ENCODE measurements at regions not wholly inside any gene's neighbourhood (a gene's known extent, or its start where the extent isn't known, plus 50 kb on each side); places are given as distances from the start of the nearest gene placed in this dataset.

- no peak for ATAC-seq (ENCODE audit: poor library complexity)
- DNase-seq, result no peak
- intact Hi-C loops (cut with DNase I), result no loop called here
These were observed 354.6 kb upstream of the RASGEF1B start for GRCh38 chr4:81826335-81826734.

DNA sequence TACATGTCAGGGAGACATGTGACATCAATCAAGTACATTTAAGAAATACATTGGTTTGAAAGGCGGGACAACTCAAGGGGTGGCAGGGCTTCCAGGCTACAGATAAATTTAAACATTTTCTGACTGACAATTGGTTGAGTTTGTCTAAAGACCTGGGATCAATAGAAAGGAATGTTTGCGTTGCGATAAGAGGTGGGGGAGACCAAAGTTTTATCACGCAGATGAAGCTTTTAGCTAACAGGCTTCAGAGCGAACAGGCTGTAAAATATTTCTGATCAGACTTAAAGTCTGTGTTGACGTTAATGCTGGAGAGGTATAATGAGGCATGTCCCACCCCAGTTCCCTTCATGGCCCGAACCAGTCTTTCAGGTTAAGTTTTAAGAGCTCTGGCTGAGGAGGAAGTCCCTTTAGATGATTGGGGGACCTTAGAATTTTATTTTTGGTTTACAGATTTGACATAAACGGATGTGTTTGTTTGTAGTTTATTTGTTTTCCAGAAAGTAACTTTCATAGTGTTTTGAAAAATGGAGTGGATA lies 346.7 kb upstream of the RASGEF1B start:
- ATAC-seq (ENCODE audit: poor library complexity), result no peak
- intact Hi-C loops (cut with DNase I), result no loop called here
- DNase-seq, result no peak

DNA sequence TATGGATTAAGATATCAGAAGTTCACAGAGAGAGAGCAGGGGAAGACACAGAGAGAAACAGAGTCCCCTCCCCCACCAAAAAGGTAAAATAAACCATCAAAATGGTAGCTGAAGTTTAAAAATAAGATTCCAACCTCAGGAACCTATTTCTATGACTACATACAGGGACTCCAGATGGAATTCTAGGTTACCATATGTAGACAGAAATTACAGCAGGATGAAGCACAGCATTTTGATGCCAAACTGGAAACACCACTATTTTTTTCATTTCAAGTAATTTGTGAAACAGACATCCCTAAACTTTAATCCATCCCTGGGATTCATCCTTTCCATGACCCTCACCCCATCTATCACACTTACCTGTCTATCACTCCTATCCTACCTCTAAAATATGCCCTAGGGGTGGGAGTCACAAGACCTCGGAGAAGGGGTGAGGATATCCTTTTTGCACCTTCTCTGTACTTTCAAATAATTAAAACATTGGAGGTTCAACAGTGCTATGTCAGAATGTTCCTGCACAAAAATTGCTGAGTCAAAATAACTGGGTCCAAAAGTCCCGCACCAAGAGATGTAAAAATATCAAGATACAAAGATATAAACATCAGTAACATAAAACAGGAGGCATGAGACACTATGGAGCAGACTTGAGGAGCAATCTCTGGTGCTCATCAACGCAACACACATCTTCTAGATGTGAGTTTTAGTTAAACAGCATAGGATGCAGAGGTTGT lies 344.5 kb upstream of the RASGEF1B start:
- ATAC-seq (ENCODE audit: poor library complexity) (no peak), DNase-seq (no peak)

DNA sequence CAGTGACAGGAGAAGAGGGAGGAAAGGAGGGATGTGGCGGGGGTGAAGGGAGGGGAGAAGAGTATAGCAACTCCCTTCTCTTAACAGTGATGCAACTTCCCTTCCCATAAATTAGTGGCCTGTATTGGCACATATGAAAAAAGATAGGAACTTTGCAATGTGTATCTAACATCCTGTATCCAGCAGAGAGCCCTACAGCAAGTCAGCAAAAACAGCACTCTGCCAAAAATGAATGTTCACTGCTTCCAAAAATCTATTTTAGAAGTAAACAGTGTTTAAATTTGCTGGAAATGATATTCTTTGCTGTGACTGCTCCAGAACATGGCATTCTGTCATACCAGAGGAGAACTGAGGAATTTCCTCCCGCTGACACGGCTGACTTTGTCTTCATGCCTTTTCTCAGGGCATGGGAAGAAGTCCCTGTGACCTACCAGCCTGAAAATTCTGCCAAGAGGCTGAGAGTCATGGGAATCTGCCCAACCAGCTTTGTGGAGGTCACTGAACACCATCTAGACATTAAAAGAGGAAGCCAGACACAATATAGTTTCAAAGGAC lies 343.4 kb upstream of the RASGEF1B start:
- intact Hi-C loops (cut with DNase I), result no loop called here
- ATAC-seq (ENCODE audit: poor library complexity), result peak; percentile 55
- DNase-seq, result no peak

More for the DNA sequence above, 344.5 kb upstream of the RASGEF1B start:
- intact Hi-C loops (cut with DNase I), result no loop called here

- DNase-seq (no peak), ATAC-seq (ENCODE audit: poor library complexity) (no peak)
- intact Hi-C loops (cut with DNase I), result no loop called here
These were observed 340.0 kb upstream of the RASGEF1B start for GRCh38 chr4:81811562-81812293.

DNA sequence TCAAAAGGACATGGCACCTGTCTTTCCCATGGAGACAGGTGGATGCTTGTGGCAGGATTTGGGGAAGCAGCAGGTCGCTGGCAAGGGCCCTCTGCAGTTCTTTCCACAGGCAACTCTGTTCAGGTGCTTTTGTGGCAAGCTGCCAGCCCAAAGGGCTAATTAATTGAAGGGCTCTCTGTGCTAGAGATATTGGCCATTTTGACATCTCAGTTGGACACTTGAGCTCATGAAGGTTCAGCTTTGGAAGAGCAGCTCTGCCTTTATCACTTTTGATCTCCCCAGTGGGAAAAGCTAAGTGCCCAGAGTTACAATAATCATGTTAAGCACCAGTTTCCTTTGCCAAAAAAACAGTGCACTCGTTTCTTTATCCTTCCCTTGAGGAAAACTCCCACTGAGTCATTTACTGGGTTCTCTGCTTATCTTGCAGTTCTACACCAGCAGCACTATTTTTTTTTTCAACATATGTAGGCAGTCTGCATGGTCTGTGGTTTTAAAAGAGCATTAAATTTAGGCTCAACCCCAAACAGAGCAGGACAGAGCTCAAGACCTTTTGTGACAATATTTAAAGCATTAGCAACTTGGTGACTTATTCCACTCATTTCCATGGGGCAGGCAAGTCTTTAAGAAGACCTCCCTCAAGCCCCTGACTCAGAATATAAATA lies 336.4 kb upstream of the RASGEF1B start:
- no peak for DNase-seq
- no peak for ATAC-seq (ENCODE audit: poor library complexity)
- intact Hi-C loops (cut with DNase I), result no loop called here

- DNase-seq, result no peak
- ATAC-seq (ENCODE audit: poor library complexity), result no peak
- intact Hi-C loops (cut with DNase I), result no loop called here
These were observed 335.7 kb upstream of the RASGEF1B start for GRCh38 chr4:81807386-81807785.

- intact Hi-C loops (cut with DNase I), result no loop called here
- ATAC-seq (ENCODE audit: poor library complexity) (no peak), DNase-seq (no peak)
These were observed 334.8 kb upstream of the RASGEF1B start for GRCh38 chr4:81806485-81806884.

GRCh38 chr4:81804849-81805248 lies 333.1 kb upstream of the RASGEF1B start:
- no peak for ATAC-seq (ENCODE audit: poor library complexity)
- intact Hi-C loops (cut with DNase I), result no loop called here
- no peak for DNase-seq

GRCh38 chr4:81802285-81802846 lies 330.7 kb upstream of the RASGEF1B start:
- intact Hi-C loops (cut with DNase I), result no loop called here
- ATAC-seq (ENCODE audit: poor library complexity) (no peak), DNase-seq (no peak)

- DNase-seq, result no peak
- ATAC-seq (ENCODE audit: poor library complexity), result no peak
- intact Hi-C loops (cut with DNase I), result no loop called here
These were observed 327.7 kb upstream of the RASGEF1B start for GRCh38 chr4:81799371-81799770.

GRCh38 chr4:81796790-81797528 lies 325.3 kb upstream of the RASGEF1B start:
- ATAC-seq (ENCODE audit: poor library complexity) (no peak), DNase-seq (no peak)
- intact Hi-C loops (cut with DNase I), result no loop called here

DNA sequence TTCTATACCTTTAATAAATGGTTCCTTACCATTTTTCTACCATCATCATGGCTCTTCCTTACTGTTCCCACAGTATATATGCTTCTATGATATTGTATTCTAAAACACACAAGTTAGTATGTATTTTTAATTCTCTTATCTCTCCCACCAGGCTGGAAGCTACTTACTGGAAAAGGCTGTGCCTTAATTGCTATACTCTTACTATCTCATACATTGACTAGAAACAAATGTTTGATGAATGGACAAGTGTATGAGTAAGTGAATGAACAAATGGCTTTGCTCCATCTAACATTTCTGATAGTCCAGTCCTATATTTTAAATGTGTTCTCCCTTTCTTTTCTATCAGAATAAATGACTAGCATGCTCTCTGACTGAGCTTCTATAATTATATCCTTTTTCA lies 320.8 kb upstream of the RASGEF1B start:
- DNase-seq, result no peak
- intact Hi-C loops (cut with DNase I), result no loop called here
- ATAC-seq (ENCODE audit: poor library complexity), result no peak

DNA sequence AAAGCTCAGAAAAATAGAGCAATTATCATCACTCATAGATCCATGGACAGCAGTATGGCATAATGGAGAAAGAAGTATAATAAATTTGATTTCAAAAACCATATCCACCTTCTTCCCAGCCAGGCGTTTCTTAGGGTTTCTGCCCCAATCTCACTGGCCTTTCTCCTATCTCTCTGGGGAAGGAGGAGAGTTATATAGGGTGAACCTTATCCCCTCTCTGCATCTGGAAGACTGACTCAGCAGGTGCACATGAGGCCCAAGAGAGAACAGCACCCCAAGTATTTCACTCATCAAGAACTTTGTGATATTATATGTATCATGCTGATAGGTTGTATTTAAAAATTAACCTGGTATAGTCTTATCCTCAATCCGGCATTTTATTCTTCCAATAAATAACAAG lies 318.8 kb upstream of the RASGEF1B start:
- ATAC-seq (ENCODE audit: poor library complexity) (no peak), DNase-seq (no peak)

DNA sequence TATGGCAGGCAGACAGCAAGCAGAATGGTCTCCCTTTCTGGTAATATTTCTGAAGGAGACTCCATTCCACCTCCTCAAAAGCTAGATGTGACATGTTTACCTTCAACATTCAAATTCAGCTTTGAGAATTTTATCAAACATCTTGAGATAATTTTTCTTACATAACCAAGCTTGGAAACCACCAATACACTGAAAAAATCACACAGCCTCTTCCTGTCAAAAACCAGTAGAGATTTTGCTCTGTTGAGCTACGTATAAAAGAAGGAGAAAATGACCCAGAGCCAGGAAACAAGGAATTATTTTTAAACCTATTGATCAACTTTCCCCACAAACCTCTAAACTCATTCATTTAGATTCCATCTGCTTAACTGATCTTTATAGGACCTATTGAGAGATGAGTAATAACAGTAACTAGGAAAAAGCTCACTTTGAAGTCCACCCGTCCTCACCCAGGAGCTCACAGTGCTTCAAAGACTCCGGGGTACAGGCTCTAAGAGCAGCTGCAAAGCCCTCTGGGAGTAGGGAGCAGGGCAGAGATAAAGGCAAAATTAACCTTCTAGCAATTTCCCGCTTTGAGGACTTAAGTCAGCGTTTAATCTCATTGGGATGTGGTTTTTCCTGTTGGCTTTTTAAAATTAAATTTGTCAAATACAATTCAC lies 318.2 kb upstream of the RASGEF1B start:
- ATAC-seq (ENCODE audit: poor library complexity) (no peak), DNase-seq (no peak)
- intact Hi-C loops (cut with DNase I), result no loop called here

More for the DNA sequence above, 318.8 kb upstream of the RASGEF1B start:
- intact Hi-C loops (cut with DNase I), result no loop called here

GRCh38 chr4:81789158-81789557 lies 317.5 kb upstream of the RASGEF1B start:
- ATAC-seq (ENCODE audit: poor library complexity) (no peak), DNase-seq (no peak)
- intact Hi-C loops (cut with DNase I), result no loop called here

GRCh38 chr4:81786766-81787165 lies 315.1 kb upstream of the RASGEF1B start:
- no peak for ATAC-seq (ENCODE audit: poor library complexity)
- no peak for DNase-seq
- intact Hi-C loops (cut with DNase I), result no loop called here

All from Right ventricle myocardium superior (tissue), 1 donor.